Activated CD8-positive, alpha-beta memory T cell treated with anti-CD3 and anti-CD28 coated beads for 4 hours (primary cell): ENCODE measurements at regions not wholly inside any gene's neighbourhood (a gene's known extent, or its start where the extent isn't known, plus 50 kb on each side); places are given as distances from the start of the nearest gene placed in this dataset.
"Not testable (repeated sequence)": the region's sequence is repeated elsewhere in the genome, so short reads cannot be mapped to it uniquely, and the experiment has no call there.

ENCODE experiments used
- DNase-seq, 2 donors: peaks; one replicate each; pipeline ENCODE4 v3.0.0-alpha.2; 2020; ENCODE audit warnings: low read depth in 2 of 2

DNA sequence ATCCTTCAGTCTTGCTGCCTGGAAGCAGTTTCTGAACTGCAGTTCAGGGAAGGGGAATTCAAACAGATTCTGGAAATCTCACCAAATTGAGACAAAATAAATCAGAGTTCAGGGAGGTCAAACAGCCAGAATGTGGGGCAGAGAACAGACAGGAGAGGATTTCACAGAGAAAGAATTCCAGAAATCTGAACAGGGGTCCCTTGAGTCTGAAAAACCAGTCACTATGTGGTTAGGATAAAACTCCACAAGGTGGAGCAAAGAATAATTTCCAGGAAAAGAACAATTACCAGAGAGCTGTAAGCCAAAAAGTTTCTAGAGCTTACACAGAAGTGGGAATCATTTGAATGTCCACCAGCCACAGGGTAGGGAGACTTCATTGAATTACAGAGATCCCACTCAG, 84.7 kb downstream of the URB2 start:
- DNase-seq, result no peak

DNA sequence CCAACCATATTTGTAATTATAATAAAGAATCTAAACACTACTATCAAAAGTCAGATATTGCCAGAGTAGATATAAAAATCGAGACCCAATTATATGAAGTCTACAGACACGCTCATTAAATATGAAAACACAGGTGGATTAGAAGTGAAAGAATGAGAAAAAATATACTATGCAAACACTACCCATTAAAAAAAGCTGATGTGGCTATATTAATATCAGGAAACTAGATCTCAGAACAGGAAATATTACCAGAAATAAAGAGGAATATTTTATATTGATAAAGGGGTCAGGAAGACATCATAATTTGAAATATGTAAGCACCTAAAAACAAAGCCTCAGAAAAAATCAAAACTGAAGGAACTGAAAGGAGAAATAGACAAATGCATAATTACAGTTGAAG, 88.3 kb downstream of the URB2 start:
- DNase-seq, result no peak

DNA sequence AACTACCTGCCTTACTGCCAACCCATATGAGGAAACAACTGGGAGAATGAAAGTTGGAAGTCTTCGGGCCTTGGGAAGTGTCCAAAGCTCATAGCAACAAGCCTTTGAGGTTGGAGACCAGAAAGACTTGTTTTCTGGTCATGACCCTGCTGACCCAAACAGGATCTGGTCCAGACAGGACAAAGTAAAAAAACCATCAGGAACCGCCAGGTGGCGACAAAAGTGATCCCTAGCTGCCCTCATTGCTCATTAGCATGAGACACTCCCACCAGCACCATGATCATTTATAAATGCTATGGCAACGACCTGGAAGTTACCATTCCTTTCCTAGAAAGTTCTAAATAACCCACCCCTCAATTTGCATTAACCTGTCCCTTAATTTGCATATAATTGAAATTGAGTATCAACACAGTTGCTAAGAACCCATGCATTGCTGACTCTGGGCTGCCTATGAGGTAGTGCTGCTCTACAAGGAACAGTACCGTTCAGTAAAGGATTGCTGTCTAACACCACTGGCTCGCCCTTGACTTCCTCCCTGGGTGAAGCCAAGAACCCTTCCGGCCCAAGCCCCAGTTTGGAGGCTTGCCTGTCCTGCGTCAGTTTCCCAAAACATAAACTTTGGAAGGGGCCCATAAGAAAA, 89.0 kb downstream of the URB2 start:
- peak in 1 of 2 donors; percentile 4 for DNase-seq

DNA sequence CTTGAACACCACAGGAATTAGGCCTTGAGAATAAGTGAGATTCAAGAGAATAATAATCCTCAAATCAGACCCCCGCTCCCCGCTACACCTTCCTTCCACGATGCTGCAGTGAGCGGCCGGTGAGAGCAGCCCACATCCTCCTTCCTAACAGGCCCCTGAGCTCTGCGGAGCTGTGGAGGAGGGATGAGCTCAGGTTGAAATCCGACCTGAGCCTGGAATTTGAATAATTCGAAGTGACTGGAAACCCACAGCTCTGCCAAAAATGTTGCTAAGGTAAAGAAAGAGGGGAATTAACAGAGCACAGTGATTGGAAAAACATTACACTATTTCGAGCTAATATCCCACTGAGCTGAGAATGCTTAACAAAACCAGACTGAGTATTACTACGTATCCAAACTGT, 90.0 kb downstream of the URB2 start:
- no peak for DNase-seq

DNA sequence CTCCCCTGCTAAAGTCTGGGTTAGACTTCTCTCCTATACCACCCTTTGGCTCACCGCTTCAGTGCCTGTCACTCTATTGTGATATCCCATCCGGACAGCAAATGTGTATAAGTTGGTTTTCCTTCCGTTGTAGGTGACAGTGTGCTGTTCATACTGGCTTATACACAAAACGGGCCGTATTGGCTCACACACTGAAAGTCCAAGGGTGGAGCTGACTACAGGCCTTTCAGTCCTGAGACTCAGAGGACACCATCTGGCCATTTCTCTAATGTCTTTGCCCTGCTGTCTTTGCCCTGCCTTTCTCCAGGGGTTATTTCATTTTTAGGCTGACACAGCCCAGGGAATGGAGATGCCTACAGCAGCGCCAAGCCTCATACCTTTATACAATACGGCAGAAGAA, 90.7 kb downstream of the URB2 start:
- DNase-seq, result no peak

DNA sequence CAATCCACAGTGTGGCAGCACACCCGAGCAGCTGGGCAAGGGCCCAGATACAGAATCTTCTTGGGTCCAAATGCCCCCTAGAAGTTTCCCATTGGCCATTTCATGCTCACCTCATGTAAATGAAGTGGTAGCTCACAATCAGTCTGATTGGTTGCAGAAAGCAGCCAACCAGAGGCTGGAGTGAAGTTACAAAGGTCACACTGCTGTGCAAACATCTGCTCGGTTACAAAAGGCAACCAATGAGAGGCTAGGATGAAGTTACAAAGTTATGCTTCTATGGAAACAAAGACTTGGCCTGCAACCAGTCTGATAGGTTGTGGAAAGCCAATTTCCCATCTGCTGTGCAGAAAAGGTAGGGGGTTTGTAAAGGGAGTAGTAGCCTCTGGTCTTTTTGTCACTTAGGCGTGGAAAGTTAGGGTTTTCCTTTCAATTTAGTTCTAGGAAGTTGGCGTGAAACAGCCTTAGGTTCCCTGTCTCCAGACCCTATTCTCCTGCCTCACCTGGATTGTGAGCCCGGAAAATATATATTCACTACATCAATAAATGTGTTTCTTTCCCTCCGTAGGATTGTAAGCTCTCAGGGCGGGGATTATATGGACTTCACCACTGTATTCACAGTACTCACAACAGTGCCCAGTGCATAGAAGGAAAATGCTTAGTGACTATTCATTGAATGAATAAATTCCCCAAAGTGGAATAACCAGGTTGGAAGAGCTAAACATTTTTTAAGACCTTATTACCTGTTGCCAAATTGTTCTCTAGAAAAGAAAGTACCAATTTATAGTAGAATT, 91.9 kb downstream of the URB2 start:
- no peak for DNase-seq

DNA sequence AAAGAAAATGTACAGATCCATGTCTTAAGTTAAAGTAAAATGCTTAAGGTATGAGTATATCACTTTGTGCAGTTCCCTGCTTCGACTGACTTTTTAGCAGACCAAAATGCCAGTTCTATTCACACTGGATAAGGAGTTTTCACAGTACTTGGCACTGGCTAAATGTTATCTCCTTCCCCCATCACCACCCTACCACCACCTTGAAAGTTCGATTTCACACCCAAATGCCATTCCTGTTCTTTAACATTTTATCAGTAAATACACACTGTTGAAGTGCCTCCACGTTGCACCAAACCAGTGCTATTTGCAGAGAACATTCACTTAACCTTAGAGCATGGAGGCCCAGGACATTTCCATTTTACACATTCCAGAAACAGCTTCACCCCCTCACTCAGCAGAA, 100.0 kb downstream of the URB2 start:
- no peak for DNase-seq

DNA sequence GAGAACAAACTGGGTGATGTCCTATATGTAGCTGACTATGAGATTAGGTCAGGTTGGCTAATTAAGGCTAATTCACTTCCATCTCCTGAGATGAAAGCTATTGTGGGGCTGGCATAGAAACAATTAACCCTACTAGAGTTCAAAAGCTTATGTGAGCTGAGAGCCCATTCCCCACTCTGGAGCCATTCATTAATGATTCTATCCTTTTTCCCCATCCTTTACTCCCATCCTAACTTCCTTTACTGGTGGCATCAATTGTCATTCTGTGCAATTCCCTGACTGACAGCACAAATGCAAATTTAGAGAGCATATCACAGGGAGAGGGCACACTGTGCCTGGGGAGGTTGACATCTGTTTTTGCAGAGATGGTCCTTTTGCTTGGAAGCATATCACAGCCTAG, 103.9 kb downstream of the URB2 start:
- DNase-seq, result no peak

DNA sequence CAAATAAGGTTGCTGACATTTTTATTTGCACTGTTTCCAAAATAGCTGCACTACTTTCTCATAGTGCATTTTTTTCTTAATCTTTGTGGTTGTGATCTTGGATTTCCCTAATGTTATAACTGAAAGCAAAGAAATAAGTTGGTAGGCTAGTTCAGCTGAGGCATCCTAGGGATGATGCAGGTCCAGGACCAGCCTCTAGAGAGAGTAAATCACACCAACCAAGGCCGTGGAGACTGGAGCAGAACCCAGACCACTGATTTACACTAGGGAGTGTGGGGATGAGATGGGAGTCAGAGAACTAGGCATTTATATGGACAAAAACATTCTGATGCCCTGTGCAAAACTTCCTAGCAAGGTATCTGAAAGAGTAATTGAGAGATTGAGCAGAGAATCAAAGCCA, 104.5 kb downstream of the URB2 start:
- DNase-seq, result no peak

DNA sequence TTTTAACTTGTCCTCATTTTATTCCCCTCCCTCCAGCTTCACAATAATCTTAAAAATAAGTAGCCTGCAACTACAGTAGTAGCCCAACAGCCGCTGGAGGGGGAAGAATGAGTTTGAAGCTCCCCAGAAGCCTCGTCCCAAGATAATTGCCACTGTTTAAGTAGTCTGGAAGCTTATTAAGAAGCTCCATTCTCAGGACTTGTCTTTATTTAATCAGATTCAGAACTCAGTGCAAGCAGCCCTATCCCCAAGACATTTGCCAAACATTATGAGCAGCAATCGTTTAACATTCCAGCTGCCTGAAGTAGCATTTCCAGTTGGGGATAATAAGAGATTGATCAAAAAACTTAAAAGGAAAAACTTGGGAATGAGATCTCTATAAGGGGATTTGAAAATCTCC, 106.0 kb downstream of the URB2 start:
- DNase-seq, result no peak

DNA sequence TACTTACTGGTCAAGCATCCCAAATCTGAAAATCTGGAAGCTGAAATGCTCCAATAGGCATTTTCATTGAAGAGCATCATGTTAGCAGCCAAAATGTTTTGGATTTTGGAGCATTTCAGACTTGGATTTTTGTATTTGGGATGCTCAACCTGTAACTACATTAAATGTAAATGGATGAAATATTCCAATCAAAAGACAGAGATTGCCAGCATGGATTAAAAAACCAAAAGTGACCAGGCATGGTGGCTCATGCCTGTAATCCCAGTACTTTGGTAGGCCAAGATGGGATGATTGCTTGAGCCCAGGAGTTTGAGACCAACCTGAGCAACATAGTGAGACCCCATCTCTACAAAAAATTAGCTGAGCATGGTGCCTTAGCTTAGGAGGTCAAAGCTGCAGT, 110.3 kb downstream of the URB2 start:
- no peak for DNase-seq

DNA sequence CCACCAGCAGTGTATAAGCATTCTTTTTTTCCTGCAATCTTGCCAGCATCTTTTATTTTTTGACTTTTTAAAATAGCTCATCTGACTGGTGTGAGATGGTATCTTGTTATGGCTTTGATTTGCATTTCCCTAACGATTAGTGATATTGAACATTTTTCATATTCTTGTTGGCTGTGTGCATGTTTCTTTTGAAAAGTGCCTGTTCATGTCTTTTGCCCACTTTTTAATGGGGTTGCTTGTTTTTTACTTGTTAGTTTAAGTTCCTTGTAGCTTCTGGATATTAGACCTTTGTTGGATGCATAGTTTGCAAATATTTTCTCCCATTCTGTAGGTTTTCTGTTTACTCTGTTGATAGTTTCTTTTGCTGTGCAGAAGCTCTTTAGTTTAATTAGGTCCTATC, 116.6 kb downstream of the URB2 start:
- not testable (repeated sequence) for DNase-seq

DNA sequence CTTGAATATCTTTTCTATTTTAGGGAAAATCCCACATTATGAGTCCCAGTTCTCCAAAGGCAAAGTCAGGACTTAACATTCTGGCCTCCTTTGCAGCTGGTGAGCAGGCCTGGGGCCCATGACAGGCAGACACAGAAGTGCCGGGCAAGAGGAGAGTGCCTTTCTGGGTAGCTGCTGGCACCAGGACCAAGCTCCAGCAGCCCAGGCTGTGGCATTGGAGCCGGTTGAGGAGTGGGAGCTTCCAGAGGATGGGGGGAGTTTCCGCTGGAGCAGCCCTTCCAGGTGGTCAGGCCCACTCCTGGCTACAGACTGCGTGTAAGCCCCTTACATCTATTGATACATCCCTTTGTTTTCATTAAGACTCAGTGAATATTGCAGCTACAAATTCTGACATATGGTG, 123.9 kb downstream of the URB2 start:
- no peak for DNase-seq

DNA sequence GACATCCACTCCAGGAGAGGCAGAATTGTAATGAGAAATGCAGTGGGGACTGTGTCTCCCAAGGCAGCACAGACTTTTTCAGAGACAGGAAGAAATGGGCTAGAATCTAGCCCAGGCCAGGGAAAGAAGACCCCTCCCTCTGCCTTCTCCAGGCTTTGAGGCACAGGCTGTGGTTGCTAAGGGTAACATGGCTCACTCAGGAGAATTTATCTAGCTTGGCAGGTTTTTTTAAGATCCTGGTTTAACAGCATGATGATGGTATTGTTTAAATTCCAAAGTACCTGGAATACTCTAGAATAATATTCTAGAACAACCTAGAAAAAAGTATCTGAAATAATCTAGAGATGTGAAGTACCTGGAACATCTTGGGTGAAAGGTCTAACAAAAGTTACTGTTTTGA, 125.6 kb downstream of the URB2 start:
- no peak for DNase-seq

DNA sequence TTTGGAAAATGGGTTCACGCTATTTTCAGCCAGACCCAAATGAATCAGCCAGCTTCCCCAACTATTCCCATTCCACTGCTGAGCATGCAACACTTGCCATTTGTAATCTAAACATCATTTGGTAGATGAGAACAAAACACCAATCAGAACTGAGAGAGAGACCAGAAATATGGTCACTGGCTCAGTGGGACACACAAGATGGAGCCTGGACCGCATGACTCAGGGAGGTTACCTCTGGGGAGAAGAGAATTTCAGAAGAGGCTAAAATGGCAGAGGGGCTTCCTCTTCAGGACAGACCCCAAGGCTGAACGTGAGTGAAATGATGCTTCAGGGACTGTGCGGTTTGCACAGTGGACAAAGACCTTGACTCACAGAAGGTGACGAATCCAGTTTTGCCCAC, 126.6 kb downstream of the URB2 start:
- DNase-seq, result no peak

DNA sequence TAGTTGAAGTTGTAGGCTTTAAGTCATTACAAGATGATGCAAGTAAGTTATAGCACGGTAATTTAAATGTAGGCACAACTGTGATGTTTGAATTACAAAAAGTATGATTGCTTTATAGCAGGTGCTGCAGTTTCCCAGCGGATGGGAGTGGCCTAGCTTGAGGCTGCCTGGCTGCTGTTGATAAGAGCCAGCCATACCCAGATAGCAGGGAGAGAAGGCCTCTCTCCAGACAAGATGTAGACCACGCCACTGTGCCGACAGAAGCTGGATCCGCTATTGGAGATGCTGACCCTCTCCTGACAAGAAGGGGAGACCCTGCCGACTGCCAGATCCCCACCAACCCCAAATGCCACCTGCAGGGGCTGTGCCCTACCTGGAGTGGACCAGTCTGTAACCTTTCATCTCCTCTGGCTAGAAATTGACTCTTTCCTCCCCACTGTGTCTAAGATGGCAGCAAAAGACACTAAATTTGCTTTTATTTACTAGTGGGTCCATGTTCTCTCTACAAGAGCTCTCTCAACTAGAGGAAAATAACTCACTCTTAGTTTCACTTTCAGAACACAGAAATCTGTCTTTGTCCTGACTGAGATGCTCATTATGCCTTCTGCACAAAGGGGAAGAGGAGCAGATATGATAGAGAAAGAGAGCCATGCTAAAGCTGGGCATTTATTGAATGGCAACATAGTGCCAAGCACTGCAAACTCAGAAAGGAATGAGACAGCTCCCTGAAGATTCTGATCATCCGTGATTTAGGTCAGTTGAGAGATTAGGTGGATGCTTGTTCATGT, 127.9 kb downstream of the URB2 start:
- no peak for DNase-seq

DNA sequence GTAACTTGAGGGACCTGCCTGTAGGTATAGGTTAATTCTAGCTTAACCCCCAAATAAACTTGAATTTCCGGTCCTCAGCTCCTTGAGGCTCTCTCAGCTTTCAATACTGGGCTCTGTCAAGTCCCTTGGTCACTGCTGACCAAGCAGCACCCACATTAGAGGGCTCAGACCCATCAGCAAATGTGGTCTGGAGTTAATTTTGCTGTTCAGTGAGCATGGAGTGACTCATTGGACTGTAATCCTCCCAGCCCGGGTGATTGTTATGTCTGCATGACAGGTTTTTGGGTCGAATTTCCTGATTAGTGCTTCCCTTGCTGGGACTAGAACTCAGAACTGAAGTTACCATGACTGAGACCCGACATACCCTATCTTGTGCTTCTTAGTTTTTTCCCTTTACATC, 130.6 kb downstream of the URB2 start:
- no peak for DNase-seq

DNA sequence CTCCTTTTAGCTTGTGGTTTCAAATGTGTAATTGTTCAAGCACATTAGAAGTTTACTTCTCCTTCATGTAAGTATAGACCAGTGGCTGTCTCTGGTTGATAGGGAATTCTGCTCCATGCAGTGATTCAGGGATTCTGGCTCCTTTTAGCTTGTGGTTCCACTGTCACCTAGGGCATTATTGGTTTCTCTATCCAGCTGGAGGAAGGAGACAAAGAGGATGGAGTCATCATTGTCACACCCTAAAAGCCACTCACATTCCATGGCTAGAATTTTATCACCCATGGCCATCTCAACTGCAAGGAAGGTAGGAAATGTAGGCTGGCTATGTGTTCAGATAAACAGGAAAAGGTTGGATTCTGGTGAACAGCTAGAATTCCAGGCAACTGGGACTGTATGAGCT, 131.2 kb downstream of the URB2 start:
- no peak for DNase-seq

DNA sequence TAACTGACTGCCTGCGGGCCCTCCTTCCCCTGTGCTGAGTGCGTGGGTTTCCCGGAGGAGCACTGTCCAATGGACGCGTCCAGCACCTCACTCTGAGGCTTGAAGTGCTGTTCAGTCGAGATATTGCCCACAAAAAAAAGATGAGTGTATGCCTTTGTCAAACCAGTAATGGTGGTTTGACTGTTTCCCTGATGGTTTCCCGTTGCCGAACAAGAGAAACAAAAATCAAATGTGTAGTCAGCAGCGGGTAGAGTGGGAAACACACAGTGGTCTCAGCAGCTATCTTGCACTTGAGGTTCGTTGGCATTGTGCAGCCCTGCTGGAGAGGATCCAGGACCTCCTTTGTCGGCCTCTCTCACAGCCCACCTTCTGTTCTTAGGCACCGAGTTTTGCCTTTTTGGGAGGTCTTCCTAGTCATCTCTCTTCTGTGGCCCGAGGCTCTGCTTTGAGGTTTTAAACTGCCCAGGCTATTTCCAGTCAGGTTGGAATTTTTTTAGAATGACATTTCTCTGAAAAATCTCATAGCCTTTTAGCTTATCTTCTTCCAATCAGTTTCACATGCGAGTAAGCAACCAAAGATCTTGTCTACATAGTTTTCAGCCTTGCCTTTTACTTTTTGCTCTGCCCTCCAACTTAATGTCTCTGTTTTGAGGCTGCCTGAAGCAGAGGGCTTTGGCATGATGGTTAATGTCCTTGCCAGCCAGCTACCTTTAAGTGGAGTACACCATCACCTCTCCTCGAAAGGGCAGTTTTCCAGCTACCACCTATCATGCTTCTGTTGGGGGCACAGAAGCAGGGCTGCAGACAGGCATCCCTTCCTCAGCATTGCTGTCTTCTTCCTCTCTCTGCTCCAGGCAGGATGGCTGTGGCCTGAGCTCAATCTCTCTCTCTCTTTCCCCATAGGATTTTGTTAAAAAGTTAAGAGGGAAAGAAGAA, 132.3 kb downstream of the URB2 start:
- DNase-seq, result no peak

DNA sequence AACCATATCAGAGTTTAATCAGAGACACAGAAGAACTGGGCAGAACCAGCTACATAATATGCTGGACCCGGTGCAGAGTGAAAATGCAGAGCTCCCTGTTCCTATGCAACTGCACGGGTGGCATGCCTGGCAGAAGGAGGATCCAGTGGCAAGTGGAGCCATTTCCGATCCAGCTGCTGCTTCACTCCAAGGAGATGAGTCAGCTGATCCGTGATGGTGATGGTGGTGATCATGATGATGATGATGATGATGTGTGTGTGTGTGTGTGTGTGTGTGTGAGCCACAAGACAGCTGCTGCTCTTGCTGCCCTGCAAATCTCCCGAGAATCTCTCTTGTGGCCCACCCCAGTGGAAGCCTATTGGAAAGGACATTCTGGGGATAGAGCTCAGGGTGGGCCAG, 133.0 kb downstream of the URB2 start:
- DNase-seq, result no peak

DNA sequence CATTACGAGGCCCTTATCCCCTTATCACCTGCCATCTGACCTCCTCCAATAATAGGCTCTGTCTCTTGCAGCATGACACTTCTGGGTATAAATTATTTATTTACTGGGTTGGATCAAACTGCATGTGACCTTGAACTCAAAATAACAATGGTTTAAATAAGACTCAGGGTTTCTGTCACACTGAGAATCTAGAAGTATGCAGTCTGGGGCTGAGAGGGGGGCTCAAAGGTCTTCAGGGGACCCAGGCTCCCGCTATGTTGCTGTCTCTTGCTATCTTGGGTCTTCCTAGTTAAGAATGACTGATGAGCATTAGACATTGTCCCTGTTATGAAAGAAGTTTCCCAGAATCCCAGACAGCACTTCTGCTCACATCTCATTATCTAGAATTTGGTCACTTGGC, 133.5 kb downstream of the URB2 start:
- DNase-seq, result no peak

DNA sequence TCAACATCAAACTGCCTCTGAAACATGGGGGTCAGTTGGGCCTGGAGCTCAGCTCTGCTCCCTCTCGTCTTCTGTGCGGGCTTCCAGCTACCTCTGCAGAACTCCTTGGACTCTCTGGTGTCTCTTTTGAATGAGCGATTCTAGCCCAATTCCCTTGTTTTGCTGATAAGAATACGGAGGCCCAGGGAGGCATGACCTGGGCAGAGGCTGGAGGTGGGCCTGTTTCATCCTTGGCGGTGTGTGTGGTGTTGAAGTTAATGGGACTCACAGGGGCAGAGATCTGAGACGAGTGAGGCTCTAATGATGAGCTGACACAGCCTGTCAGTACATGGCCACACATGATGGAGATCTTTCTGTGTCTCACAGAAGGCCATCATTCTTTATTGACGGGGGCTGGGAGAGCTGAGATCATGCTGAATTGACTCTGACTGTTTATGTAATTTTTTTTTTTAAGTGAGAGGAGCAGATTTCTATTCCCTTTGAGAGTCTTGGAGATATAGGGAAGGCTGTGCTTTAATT, 134.5 kb downstream of the URB2 start:
- DNase-seq, result no peak
